ENCODE measurements at regions not wholly inside any gene's neighbourhood (a gene's known extent, or its start where the extent isn't known, plus 50 kb on each side); places are given as distances from the start of the nearest gene placed in this dataset.

DNA sequence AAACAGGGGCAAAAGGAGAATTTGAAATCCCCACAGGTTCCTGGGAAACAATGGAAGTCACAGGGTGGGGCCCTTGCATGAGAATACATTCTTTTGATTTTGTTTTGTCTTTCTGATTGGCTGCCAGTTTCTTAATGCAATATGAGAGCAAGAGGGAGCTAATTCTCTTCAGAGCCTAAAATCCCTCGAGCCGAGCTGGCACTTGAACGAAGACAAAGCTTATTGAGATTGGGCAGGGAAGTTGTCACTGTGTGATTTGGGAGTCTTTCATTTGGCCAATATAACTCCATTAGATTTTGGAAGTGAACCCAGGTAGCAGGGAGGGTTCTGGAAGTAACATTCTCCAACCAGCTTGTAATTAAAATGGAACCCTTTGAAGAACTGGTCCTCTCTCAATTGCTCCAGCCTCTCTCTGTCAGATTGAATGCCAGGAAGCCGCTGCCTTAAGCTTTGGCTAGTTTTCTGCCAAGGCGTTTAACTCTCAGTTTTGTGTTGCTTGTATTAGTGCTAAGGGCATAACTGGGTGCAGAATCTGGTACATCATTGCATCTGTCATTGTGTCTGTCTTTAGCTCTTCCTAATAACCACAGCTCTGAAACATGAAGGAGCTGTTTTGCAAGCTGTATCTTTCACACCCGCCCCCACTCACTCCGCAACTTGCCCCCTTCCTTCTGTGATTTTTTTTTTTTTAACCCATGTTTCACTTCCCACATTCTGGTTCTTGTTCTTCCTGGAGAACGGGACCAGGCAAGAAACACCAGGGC lies 272.0 kb downstream of the MAF start:
- ATAC-seq (no peak), FAIRE-seq (no peak), DNase-seq (ENCODE audit: extremely low read depth in 1 of 4, low spot score in 3 of 4) (no peak)
- H3K27ac ChIP-seq (ENCODE audit: extremely low read depth, low read depth, low read length), result no peak overlapping the region
- CTCF ChIA-PET (ENCODE audit: low intra/inter-chr PET ratio), result no interaction called here
- intact Hi-C loops (cut with micrococcal nuclease), result no loop called here
- H4K20me1 ChIP-seq (replicated peaks; ENCODE audit: control insufficient read depth, insufficient read depth, low read length), result no peaks in the 10 kb centered on the region; the same call in 1 of the 2 replicates
- no peak overlapping the region for H3K4me2 ChIP-seq (ENCODE audit: insufficient read depth, low read length)
- H3K27me3 ChIP-seq (ENCODE audit: control insufficient read depth in 2 of 2, insufficient read depth in 2 of 2, low read length in 2 of 2), result peaks cover 22 to 23% of the 10 kb centered on the region in 2 experiments
- H3K79me2 ChIP-seq (ENCODE audit: control insufficient read depth, insufficient read depth, low read length), result no peaks in the 10 kb centered on the region
- H3K9me3 ChIP-seq (replicated peaks; ENCODE audit: control insufficient read depth, insufficient read depth, low read depth, low read length), result no peaks in the 10 kb centered on the region
- no TSS peak for BruUV-seq (replicated peaks)
- no peaks in the 10 kb centered on the region for H3K36me3 ChIP-seq (ENCODE audit: control insufficient read depth, insufficient read depth, low read length)
- TF ChIP-seq ARNT (IDR thresholded peaks at IDR 0.05), result no peak
- TF ChIP-seq, protein P1, sequence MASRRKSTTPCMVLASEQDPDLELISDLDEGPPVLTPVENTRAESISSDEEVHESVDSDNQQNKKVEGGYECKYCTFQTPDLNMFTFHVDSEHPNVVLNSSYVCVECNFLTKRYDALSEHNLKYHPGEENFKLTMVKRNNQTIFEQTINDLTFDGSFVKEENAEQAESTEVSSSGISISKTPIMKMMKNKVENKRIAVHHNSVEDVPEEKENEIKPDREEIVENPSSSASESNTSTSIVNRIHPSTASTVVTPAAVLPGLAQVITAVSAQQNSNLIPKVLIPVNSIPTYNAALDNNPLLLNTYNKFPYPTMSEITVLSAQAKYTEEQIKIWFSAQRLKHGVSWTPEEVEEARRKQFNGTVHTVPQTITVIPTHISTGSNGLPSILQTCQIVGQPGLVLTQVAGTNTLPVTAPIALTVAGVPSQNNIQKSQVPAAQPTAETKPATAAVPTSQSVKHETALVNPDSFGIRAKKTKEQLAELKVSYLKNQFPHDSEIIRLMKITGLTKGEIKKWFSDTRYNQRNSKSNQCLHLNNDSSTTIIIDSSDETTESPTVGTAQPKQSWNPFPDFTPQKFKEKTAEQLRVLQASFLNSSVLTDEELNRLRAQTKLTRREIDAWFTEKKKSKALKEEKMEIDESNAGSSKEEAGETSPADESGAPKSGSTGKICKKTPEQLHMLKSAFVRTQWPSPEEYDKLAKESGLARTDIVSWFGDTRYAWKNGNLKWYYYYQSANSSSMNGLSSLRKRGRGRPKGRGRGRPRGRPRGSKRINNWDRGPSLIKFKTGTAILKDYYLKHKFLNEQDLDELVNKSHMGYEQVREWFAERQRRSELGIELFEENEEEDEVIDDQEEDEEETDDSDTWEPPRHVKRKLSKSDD (conservative IDR thresholded peaks at IDR 0.05; ENCODE audit: low read length), result no peak
- no peak for TF ChIP-seq ILK (tag; IDR thresholded peaks at IDR 0.05; ENCODE audit: borderline replicate concordance, low read depth)
- TF ChIP-seq NR4A1 (CRISPR knock-in tag; IDR thresholded peaks at IDR 0.05), result no peak
- TF ChIP-seq NR4A1 (tag; IDR thresholded peaks at IDR 0.05), result no peak
- no peak for TF ChIP-seq ETS2 (tag; IDR thresholded peaks at IDR 0.05; ENCODE audit: borderline replicate concordance, poor library complexity, severe bottlenecking)
- no peak for TF ChIP-seq ZNF24 (IDR thresholded peaks at IDR 0.05)
- in situ Hi-C loops (cut with MboI), result no loop called here
- no peak overlapping the region for H3K9ac ChIP-seq (ENCODE audit: insufficient read depth in 1 of 2, low read depth in 2 of 2, low read length in 2 of 2)
- no peak overlapping the region for H2AFZ ChIP-seq (ENCODE audit: low read depth, low read length)
- H3K4me1 ChIP-seq (replicated peaks in 1 of 2; ENCODE audit: control insufficient read depth in 2 of 2, insufficient read depth in 2 of 2, low read length in 2 of 2), result no peaks in the 10 kb centered on the region
- under 1% methylated on average over 8 of the region's 8 CpGs for WGBS (ENCODE audit: insufficient coverage, low coverage, missing lambda C conversion rate)
- H3K9me1 ChIP-seq (ENCODE audit: control insufficient read depth, insufficient read depth, low read length), result no peaks in the 10 kb centered on the region
- POLR2A ChIA-PET, result interaction anchor here (0.6 kb wide), 2 partner anchors 19 to 1765 kb away, joined by 3 read pairs; no protein-coding TSS in a partner anchor
- no peak overlapping the region for H3K4me3 ChIP-seq
